ENCODE measurements at regions not wholly inside any gene's neighbourhood (a gene's known extent, or its start where the extent isn't known, plus 50 kb on each side); places are given as distances from the start of the nearest gene placed in this dataset.
A peak's percentile ranks its signal among the peaks of the same experiment; 100 is the strongest.

- DNase-seq = no peak
Observed at GRCh38 chr5:128904805-128905567, 60.3 kb upstream of the SLC27A6 start.

GRCh38 chr5:128905568-128906110 lies 59.6 kb upstream of the SLC27A6 start:
- peak; percentile 62 for DNase-seq

DNA sequence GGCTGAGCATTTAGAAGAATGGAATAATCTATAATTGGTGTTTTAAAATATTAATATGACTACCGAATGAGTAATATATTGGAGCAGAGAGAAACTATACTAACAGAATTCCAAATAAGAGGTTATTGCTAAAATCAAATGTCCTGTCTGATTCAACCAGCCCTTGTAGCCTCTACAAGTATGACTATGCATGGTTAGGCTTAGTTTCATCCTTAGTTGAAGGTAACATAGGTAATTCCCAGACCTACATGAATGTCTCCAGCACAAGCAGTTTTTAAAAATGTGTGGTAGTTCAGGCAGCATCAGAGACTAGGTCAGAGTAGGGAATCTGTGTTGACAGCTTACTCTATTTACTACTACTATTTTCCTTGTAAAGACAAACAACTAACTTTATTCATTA lies 51.7 kb upstream of the SLC27A6 start:
- no peak for DNase-seq

Data from right hindlimb (tissue), 1 donor.